Esophagus squamous epithelium (tissue), 5 donors: ENCODE measurements at regions not wholly inside any gene's neighbourhood (a gene's known extent, or its start where the extent isn't known, plus 50 kb on each side); places are given as distances from the start of the nearest gene placed in this dataset.

Source experiments
- DNase-seq: peaks from one replicate; lab custom pipeline; 2025; lab: John Stamatoyannopoulos, UW
- H3K27ac ChIP-seq, 4 donors: fragments of 200-600 bp; sonication (generic); one replicate each; pipeline ENCODE4 v1.5.1; 2016 to 2019; ENCODE audit warnings: mild to moderate bottlenecking in 1 of 4
- H3K27me3 ChIP-seq, 4 donors: fragments of 200-600 bp; sonication (generic); 1 replicate in 3 of 4; 2 replicates in 1 of 4; pipeline versions ENCODE4 v1.5.1 to v1.6.0; 2017 to 2021; ENCODE audit warnings: antibody characterized with exemption in 1 of 4
- H3K36me3 ChIP-seq, 3 donors: fragments of 200-600 bp; sonication (generic); one replicate each; pipeline ENCODE4 v1.5.1; 2016 to 2019
- H3K4me1 ChIP-seq, 3 donors: fragments of 200-600 bp; sonication (generic); one replicate each; pipeline ENCODE4 v1.5.1; 2017 to 2019
- H3K4me3 ChIP-seq, 4 donors: fragments of 200-600 bp; sonication (generic); 1 replicate in 3 of 4; 2 replicates in 1 of 4; pipeline ENCODE4 v1.5.1; 2016 to 2019; ENCODE audit warnings: mild to moderate bottlenecking in 2 of 4, moderate library complexity in 1 of 4
- H3K9me3 ChIP-seq, 3 donors: fragments of 200-600 bp; sonication (generic); one replicate each; pipeline ENCODE4 v1.5.1; 2016 to 2019
- POLR2A ChIP-seq, 4 donors: fragments of 450-650 bp; IDR thresholded peaks; one replicate each; pipeline ENCODE4 v1.6.1; 2017; ENCODE audit warnings: antibody characterized with exemption in 4 of 4, mild to moderate bottlenecking in 4 of 4, moderate library complexity in 3 of 4
- WGBS, 2 donors: methylation state at CpG; one replicate each; pipeline ENCODE4 v1.1.5; 2018; 5-methylcytosine and 5-hydroxymethylcytosine counted together
- intact Hi-C: fragments of 100-400 bp; cut with DNase I; formaldehyde crosslinking; loops from one replicate; pipeline ENCODE4 v1.15.0; 2022
- TF ChIP-seq, protein P1 (sequence below), 6 experiments: fragments of 450-650 bp in 4 of 6; fragments of 200-600 bp in 2 of 6; sonication (generic) in 2 of 6; IDR thresholded peaks; one replicate each; pipeline ENCODE4 v1.5.1; 2016 to 2019; ENCODE audit warnings: antibody characterized with exemption in 6 of 6, mild to moderate bottlenecking in 4 of 6, moderate library complexity in 4 of 6
- donor health status: DM: yes; HTN: yes; CAD: no.

DNA sequence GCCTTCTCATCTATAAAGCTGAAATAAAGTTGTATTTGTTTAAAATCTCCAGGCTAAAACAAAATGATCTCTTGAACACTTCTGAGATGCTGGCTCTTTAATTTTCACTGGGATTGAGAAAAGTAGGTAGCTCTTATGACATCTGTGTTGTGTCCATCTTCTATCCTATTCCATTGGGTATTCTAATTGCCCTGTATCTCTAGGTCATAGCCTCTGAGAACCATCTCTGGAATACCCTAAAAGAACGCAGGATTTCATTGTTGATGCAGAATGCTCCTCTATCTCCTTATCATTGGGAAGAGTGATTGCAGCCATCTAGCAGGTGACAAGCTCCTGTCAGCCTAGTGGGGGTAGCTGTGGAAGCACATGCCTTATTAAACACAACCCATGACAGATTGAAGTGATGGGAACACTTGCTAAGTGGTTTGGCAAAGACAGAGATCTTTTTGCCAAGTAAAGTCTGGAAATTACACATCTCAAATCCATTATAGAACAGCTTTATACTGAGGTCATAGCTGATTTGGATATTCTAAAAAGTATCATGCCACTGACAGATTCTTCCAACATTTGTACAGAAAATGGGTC is 178.2 kb downstream of the TDRD15 start:
- Histone ChIP-seq H3K36me3 (no peaks in the 10 kb centered on the region), H3K4me3 (no peak overlapping the region), H3K27ac (no peak overlapping the region), H3K9me3 (no peaks in the 10 kb centered on the region), H3K4me1 (no peaks in the 10 kb centered on the region), H3K27me3 (no peaks in the 10 kb centered on the region)
- DNase-seq: no peak
- 36 to 50% methylated on average over 1 of the region's 1 CpG for WGBS, 2 donors
- intact Hi-C loops: no loop called here
- no peak for TF ChIP-seq POLR2A (IDR thresholded peaks at IDR 0.05)

DNA sequence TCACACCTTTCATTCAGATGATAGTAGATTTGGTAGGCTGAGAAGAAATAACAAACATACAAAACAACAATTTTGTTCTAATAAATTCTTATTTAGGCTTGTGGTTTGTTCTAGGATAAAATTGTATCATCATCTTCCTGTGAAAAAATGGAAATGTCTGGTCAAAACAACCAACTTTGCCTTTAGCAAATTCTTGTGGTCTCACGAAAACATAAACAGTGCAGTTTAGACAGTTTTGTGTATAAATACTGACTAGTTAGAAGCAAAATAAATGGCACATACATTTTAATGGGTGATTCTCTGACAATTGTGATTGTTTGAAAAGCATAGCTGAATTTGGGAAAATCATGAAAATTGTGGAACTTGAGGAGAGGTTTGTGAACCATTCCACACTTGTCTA is 180.1 kb downstream of the TDRD15 start:
- no peak overlapping the region for H3K4me3 ChIP-seq
- H3K36me3 ChIP-seq: no peaks in the 10 kb centered on the region
- H3K27ac ChIP-seq: no peak overlapping the region
- DNase-seq: no peak
- no peaks in the 10 kb centered on the region for H3K4me1 ChIP-seq
- WGBS, 2 donors: 75 to 100% methylated on average over 1 of the region's 1 CpG
- H3K9me3 ChIP-seq: no peaks in the 10 kb centered on the region
- TF ChIP-seq, protein P1, sequence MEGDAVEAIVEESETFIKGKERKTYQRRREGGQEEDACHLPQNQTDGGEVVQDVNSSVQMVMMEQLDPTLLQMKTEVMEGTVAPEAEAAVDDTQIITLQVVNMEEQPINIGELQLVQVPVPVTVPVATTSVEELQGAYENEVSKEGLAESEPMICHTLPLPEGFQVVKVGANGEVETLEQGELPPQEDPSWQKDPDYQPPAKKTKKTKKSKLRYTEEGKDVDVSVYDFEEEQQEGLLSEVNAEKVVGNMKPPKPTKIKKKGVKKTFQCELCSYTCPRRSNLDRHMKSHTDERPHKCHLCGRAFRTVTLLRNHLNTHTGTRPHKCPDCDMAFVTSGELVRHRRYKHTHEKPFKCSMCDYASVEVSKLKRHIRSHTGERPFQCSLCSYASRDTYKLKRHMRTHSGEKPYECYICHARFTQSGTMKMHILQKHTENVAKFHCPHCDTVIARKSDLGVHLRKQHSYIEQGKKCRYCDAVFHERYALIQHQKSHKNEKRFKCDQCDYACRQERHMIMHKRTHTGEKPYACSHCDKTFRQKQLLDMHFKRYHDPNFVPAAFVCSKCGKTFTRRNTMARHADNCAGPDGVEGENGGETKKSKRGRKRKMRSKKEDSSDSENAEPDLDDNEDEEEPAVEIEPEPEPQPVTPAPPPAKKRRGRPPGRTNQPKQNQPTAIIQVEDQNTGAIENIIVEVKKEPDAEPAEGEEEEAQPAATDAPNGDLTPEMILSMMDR (IDR thresholded peaks at IDR 0.05): no peak
- no peak for TF ChIP-seq POLR2A (IDR thresholded peaks at IDR 0.05)
- intact Hi-C loops: no loop called here
- H3K27me3 ChIP-seq: no peaks in the 10 kb centered on the region

DNA sequence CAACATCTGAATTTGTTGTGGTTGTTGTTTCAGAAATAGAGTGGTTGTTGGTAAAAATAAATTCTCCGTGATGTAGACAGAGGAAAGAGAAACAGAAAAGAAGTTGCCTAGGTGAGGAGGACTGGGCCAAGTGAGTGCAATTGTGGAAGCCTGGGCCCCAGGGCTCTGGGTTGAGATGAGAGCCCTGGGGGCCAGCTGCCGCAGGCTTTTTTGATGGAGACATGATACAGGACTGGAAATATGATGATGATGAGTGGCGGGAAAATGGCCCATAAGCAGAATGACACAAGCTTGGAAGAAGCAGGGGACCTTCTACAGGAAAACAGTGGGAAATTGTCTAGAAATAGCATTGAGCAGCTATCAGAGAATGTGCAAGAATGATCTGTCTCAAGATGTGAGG is 181.8 kb downstream of the TDRD15 start:
- Histone ChIP-seq H3K4me1 (no peaks in the 10 kb centered on the region), H3K4me3 (no peak overlapping the region), H3K27ac (no peak overlapping the region), H3K36me3 (no peaks in the 10 kb centered on the region), H3K27me3 (no peaks in the 10 kb centered on the region), H3K9me3 (no peaks in the 10 kb centered on the region)
- DNase-seq: no peak
- intact Hi-C loops: no loop called here
- WGBS, 2 donors: 86 to 94% methylated on average over 3 of the region's 3 CpGs
- TF ChIP-seq, protein P1 (IDR thresholded peaks at IDR 0.05): no peak
- TF ChIP-seq POLR2A (IDR thresholded peaks at IDR 0.05): no peak

DNA sequence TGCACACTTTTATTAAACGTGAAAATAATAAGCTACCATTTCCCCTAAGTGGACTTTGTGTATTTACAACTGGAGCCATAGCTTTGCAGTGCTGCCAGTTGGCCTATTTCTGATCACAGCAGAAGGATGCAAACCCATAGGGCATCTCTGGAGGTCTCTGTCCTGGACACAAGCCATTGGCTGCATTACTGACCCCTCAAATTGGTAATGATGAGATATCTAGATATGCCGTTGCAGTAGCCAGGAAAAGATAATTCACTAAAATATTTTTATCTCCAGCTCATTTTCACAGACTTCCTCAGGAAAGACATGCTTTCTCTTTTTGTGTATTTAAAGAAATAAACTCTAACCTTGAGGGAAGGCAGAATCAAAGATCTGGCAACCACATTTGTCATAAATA is 182.5 kb downstream of the TDRD15 start:
- 41 to 49% methylated on average over 2 of the region's 2 CpGs for WGBS, 2 donors
- DNase-seq: no peak
- H3K36me3 ChIP-seq: no peaks in the 10 kb centered on the region
- no peaks in the 10 kb centered on the region for H3K4me1 ChIP-seq
- no peak overlapping the region for H3K4me3 ChIP-seq
- intact Hi-C loops: no loop called here
- H3K9me3 ChIP-seq: no peaks in the 10 kb centered on the region
- H3K27me3 ChIP-seq: no peaks in the 10 kb centered on the region
- TF ChIP-seq POLR2A (IDR thresholded peaks at IDR 0.05): no peak
- TF ChIP-seq, protein P1 (IDR thresholded peaks at IDR 0.05): no peak
- no peak overlapping the region for H3K27ac ChIP-seq

DNA sequence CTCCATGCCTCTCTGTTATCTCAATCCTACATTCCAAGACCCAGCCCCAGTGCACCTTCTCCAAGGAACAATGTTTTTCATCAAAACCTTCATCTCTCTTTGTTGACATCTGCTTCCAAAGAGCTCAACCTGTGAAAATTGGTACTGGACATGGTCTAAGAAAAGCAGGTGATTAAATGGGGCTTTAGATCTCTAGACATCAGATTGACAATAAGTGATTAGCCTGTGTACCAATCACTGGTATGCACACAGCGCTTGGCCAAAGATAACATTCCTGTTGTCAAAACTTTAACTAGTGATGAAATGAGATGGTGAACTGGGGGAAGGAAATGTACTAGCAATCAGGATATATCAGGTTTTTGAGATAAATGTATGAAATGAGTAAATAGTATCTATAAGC is 183.3 kb downstream of the TDRD15 start:
- H3K4me3 ChIP-seq: no peak overlapping the region
- no peaks in the 10 kb centered on the region for H3K4me1 ChIP-seq
- H3K27ac ChIP-seq: no peak overlapping the region
- intact Hi-C loops: no loop called here
- 70 to 73% methylated on average over 1 of the region's 1 CpG for WGBS, 2 donors
- TF ChIP-seq, protein P1 (IDR thresholded peaks at IDR 0.05): no peak
- TF ChIP-seq POLR2A (IDR thresholded peaks at IDR 0.05): no peak
- H3K27me3 ChIP-seq: no peaks in the 10 kb centered on the region
- no peaks in the 10 kb centered on the region for H3K9me3 ChIP-seq
- DNase-seq: no peak
- no peaks in the 10 kb centered on the region for H3K36me3 ChIP-seq

DNA sequence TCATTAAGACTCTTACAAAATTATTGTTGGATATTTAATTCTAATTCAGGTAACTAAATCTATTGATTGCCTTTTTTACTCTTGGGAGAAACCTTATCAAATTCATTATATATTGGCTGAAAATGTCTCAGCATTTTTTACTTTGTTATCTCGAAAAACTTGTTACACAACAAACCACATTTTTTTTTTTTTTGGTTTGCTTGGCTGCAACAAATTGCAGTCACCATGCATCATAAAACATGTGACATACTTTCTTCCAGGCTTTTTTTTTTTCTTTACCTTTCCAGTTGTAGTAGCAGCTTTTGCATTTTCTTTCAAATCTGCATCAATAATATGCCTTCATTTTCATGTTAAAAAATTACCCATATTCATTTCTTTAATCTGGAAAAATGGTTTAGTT is 186.7 kb downstream of the TDRD15 start:
- intact Hi-C loops: loop anchor here (10.0 kb wide), 1 partner anchor 266 kb away; the partner anchor contains the start of gene APOB
- Histone ChIP-seq H3K4me1 (no peaks in the 10 kb centered on the region), H3K9me3 (no peaks in the 10 kb centered on the region), H3K36me3 (no peaks in the 10 kb centered on the region), H3K27me3 (no peaks in the 10 kb centered on the region), H3K27ac (no peak overlapping the region), H3K4me3 (no peak overlapping the region)
- WGBS, 2 donors: 11 to 27% methylated on average over 1 of the region's 1 CpG
- TF ChIP-seq POLR2A (IDR thresholded peaks at IDR 0.05): no peak
- TF ChIP-seq, protein P1 (IDR thresholded peaks at IDR 0.05): no peak
- no peak for DNase-seq
